Femur (tissue), 1 donor: ENCODE measurements at regions not wholly inside any gene's neighbourhood (a gene's known extent, or its start where the extent isn't known, plus 50 kb on each side); places are given as distances from the start of the nearest gene placed in this dataset.

Source experiments
- DNase-seq: peaks from one replicate; pipeline ENCODE4 v3.0.0-alpha.2; 2017

DNA sequence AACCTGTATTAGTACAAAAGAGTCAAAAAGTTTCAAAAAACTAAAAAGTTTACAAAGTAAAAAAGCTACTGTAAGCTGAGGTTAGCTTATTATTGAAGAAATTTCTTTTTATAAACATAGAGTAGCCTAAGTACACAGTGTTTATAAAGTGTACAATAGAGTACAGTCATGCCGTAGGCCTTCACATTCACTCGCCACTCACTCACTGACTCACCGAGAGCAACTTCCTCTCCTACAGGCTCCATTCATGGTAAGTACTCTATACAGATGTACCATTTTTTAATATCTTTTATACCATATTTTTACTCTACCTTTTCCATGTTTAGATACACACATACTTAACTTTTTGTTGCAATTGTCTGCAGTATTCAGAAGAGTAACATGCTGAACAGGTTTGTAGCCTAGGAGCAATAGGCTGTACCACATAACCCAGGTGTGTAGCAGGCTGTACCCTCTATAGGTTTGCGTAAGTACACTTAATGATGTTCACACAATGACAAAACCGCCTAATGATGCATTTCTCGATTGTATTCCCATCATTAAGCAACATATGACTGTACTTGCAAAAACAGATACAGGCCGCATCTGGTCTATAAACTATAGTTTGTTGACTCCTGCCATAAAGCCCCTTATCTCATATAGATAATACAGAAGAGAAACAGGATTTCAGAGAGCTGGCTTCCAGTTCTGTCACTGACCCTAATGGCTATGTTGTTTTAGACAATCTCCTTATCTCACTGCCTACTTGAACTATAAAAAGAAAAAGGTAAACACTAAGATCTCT is 438.8 kb downstream of the HTR7 start:
- no peak for DNase-seq

DNA sequence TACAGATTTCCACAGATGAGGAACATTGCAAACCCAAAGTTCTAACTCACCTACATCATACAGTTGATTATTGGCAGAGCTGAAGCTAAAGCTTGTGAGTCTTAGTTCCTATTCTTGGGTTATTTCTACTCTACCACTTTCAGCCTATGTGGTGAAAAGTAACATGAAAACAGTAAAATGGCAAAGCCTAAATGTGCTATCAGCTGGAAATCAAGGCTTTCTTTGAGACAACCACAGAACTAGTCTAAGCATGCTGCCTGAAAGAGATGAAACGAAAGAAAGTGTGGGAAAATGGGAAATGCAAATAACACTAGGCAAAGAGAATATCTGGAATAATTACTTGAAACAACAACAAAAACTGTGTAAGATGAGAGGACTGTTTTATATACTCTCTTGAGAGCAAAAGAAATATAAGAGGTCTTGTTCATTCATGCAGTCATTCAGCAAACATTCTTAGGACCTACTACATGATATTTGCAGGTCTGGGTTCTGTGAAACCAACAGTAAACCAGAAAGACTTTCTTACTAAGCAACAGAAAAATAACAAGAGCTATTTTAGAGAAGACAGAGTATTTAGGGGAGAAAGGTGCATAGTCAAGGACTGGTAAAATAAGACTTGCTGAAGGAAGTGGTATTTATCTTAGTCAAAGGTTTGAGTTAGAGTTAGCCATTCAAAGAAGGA is 437.1 kb downstream of the HTR7 start:
- DNase-seq, result no peak

DNA sequence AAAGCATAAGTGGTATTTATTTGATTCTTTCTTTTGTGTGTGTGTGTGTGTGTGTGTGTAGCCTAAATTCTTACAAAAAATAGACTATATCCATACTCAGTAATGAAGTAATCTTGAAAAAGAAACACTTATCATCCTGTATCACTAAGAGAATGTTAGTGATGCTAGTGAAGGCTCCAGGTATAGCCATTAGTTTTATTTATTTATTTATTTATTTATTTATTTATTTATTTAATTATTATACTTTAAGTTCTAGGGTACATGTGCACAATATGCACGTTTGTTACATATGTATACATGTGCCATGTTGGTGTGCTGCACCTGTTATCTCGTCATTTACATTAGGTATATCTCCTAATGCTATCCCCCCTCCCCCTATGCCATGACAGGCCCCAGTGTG is 436.0 kb downstream of the HTR7 start:
- DNase-seq, result no peak

DNA sequence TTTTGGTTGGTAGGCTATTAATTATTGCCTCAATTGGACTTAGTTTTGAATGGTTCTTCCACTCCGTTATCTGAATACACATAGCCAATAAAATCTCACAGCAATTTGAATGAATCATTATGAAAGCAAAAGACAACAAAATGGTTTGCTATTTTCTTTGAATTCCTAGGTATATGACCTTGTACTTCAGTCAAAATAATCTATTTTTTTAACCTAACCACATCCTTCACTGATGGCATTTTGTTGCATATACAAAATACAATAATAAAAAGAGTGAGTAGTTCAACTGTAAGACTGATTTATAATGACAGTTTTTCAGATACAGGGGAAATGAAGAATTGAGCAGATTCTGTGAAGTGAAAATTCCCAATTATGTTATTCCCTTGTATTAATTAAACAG is 433.1 kb downstream of the HTR7 start:
- DNase-seq, result no peak

DNA sequence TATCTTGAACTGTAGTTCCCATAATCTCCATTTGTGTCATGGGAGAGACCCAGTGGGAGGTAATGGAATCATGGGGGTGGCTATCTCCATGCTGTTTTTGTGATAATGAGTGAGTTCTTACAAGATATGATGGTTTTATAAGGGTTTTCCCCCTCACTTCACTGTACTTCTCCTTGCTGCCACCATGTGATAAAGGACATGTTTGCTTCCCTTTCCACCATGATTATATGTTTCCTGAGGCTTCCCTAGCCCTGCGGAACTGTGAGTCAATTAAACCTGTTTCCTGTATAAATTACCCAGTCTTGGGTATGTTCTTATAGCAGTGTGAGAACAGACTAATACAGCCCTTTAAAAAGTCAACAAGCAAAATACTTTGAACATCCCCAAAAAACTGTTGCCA is 427.7 kb downstream of the HTR7 start:
- DNase-seq, result no peak

DNA sequence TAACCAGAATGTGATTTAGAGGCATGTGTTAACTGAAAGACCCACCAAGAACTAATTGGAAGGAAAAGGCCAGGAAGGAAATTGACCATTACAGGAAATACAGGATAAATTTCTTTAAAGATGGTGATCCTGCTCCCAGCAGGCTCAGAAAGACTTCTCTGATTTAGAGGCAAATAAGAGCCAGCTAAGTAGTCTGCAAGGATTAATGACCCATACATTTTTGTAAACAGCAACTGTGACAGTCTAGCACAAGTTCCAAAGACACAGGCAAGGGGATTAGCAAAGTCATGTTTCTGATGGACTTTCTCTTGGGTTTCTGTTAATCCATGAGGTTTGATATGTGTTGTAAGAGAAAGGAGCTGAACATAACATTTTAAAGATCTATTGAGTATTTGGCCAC is 425.0 kb downstream of the HTR7 start:
- DNase-seq, result no peak

DNA sequence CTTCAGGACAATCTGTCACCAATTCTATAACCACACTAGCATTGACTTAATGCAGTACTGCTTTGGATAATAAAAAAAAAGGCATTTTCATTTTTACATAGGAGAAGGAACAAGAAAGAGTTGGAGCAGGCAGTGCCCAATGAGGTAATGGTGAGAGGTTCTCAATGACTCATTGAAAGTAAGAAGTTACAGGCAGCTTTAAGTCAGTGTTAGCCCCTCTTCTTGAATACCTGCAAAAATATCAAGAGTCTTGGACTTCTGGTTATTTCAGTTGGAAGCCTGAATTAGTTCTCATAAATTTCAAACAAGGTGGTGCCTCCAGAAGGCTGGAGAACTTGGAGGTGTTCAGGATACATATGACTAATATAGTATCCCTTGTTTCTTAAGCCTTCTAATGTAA is 422.5 kb downstream of the HTR7 start:
- no peak for DNase-seq

DNA sequence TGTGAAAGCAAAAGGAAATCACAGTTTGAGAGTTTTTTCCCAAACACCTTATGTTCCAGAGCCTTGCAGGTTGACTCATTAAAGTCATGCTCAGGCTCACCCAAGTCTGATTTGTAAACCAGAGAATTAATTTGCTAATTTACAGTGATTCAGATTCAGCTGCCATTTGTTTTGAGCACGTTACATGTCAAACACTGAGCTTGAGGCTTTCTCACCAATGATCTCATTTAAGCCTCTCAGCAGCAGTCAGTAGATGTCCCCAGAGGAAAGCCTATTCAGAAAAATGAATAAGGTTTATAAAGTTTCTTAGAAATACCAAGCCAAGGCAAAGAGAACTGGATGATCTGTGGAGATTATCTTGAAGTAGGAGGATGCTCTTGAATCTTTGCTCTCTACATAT is 420.4 kb downstream of the HTR7 start:
- DNase-seq, result no peak

DNA sequence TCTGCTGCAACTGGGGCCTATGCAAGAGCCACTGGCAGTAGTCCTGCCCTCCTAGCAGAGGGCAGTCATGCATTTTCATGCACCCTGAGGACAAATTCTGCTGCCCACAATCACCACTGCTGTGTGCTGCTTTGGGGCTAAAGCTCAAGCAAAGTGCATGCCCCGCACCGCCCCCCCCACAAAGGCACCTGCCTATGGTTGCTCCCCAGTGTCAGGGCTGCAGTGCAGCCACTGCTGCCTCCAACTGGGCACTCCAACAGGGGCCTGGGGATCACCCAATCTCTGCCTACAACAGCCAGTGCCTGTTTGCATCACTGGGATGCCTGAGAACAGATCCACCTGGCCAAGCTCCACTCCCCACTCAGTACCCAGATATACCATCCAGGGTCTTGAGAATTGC is 417.0 kb downstream of the HTR7 start:
- no peak for DNase-seq

DNA sequence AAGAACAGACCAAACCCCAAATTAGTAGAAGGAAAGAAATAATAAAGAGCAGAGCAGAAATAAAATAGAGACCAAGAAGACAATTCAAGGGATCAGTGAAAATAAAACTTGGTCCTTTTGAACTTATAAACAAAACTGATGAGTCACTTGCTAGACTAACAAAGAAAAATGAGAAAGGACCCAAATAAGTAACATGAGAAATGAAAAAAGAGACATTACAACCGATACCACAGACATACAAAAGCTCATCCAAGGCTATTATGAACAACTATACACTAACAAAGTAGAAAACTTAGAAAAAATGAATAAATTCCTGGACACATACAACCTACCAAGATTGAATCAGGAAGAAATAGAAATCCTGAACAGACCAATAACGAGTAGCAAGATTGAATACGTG is 414.5 kb downstream of the HTR7 start:
- DNase-seq, result no peak

DNA sequence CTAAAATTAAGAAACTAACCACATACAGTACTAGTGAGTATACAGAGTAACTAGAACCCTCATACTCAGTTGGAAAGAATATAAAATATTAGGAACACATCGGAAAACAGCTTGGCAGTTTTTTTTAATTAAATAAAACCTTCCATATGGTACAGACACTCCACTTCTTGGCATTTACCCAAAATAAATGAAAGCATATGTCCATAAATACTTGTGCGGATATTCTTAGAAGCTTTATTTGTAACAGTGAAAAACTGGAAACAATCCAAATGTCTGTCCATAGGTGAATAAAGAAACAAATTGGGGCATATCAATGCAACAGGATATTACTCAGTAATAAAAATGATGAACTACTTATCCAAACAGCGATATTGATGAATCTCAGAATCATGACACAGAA is 410.0 kb downstream of the HTR7 start:
- no peak for DNase-seq

DNA sequence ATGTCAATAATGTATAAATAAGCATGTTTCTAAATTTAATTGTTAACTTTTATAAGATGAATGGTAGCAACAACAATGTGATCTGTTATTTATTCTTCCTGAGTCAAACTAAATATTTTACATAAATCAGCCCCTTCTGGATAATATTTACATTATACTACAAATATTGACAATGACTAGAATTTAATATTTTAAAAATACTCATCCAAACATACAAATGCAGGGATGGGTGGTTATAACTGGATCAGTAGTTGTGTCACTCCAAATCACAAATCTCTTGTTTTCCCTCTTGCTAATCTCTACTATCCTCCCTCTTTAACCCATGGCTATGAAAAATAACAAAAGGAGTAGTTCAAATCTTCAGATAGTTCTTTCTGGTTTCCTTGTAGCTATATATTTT is 407.0 kb downstream of the HTR7 start:
- DNase-seq, result no peak

DNA sequence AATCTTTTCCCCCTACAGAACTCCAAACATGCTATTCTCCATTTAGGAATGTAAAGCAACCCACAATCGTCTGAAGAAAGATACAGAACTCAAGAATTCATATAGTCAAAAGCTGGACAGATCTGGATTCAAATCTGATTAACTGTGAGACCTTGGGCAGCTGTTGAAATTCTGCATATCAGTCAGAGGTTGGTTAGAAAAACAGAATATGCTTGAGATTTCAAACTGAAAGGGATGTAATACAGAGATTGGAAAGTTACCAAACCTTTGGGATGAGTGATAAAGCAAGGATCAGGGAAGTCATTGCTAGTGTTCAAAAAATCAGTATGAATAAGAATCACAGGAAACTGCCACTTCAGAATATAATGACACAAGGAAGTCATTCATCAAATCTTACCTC is 406.6 kb downstream of the HTR7 start:
- DNase-seq, result no peak

DNA sequence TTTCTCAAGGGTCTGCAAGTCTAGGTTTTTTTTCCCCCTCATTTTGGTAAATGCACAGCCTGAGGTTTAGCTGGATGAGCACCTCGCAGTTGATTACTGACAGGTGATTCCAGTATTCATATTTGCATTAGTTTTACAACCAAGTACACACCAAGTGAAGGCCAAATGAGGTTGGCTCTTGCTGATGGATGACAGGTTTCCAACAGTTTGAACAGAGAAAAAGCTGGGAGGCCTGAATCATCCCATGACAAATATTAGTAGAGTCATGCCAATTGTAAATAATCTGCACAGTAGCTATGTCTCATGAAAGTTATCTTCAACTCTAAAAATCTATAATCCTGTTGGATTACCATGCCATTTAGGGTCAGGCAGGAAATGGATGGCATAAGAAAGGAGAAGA is 399.8 kb downstream of the HTR7 start:
- no peak for DNase-seq

DNA sequence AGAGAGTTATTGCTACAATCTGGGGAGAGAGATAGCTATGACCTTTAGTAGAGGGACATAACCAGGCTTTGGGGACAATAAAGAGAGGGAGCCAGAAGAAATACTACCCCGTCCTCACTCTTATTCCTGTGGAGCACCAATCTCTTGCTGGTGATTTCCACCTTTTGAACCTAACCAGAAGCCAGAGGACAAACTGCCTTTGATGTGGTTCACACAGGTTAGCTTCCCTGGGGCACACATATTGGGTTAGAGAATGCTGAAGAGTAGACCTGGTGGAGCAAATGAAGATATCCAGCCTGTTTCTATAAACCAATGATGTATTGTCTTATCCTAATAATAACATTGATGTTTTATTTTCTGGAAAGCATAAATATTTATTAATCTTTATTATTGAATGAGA is 399.3 kb downstream of the HTR7 start:
- DNase-seq, result no peak

DNA sequence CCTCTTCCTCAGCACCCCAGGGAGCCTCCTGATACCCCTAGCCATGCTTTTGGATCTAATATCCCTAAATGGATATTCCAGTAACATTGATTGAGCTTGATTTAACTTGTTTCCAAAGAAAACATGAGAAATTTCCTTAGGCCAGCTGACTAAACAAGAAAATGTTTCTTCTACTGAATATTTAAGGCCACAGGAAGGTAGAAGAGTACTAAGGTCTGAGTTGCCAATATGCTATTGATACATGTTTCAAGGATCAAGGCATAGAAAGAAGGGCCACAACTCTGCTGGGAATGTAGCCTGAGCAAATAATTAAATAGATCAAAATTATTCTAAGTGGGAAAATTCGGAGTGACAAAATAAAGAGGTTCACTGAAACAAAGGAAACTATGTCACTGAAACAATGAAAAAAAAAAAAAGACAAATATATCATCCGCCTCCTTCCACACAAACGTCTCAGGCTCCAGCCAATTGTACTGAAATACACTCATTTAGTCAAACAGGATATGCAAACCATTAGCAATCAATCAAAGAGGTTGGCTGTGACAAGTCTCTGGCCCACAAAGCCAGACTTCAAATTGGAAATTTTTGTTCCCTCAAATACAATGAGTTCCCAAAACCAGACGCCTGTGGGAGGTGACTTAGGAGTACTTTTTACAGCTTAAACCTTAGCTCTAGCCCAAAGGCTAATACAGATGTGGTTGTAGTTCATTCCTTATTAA is 396.2 kb downstream of the HTR7 start:
- DNase-seq, result no peak

DNA sequence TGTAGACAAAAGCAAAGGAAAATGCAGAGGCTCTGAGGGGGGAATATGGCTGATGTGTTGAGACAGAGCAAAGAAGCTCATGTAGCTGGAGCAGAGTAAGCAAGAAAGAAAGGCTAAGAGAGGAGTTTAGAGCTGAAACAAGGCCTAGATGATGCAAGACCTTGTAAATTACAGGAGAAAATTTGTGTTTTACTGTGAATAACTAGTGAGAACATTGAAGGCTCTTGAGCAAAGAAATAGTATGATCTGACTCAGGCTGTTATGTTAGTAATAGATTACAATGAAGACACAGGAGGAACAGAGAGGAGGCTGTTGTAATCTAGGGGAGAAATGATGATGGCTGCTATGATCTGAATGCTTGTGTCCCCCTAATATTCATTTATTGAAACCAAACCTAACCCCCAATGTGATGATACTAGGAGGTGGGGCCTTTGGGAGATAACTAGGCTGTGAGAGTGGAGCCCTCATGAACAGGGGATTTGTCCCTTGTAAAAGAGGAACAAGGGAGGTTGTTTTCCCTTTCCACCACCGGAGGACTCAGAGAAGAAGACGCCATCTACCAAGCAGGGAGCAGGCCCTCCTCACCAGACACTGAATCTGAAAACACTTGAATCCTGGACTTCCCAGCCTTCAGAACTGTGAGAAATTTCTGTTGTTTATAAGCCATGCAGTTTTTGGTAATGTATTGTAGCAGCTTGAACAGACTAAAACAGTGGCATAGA is 394.9 kb downstream of the HTR7 start:
- no peak for DNase-seq

DNA sequence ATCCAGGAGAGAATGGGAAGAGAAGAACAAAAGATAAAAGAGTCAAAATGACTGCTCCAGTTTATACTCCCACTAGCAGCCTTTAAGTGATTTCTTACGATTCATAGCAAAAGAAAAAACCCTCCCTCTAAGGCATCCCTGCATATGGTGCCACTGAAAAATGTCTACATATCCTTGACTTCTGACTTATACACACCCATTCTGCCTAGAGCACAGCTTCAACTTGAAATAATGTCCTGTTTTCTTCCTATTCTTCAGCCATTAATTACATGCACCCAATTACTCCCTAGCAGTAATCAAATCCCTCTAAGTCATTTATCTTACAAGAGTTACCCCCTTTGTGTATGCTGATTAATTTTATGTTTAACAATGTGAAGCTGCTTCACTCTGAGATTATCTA is 393.5 kb downstream of the HTR7 start:
- DNase-seq, result no peak

DNA sequence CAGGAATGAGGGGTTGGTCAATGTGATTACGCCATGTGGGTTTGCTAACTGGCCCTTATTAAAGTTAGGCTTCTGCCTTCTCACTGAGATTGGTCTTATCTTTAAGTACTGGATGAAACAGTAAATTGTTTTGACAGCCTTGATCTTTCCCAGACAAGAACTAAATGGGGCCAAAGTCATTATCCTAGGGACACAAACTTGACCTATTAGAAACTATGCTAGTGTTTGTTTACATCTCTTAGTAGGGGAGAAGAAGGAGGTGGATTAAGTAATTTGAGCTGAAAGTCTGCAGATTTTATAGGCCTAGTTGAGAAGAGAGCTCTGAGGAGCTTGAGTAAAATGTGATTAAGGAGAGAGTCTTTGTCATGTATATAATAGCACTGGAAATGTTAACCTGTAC is 386.9 kb downstream of the HTR7 start:
- DNase-seq, result no peak

DNA sequence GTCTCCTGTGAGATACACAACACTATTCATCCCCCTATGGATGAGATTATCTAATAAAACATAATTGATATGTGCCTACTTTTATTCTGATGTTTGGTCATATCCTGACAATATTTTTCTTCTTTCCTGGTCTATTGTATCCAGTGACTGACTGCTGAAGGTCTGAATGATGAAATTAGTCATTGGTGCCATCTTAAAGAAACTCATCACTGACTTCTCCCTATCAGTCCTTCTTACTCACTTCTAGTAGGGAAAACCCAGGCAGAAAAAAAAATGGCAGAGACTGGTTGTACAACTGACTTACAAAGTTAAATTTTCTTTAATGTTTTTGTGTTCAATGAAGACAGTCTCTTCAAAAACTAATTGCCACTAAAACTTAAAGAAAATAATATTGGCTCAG is 377.4 kb downstream of the HTR7 start:
- no peak for DNase-seq

DNA sequence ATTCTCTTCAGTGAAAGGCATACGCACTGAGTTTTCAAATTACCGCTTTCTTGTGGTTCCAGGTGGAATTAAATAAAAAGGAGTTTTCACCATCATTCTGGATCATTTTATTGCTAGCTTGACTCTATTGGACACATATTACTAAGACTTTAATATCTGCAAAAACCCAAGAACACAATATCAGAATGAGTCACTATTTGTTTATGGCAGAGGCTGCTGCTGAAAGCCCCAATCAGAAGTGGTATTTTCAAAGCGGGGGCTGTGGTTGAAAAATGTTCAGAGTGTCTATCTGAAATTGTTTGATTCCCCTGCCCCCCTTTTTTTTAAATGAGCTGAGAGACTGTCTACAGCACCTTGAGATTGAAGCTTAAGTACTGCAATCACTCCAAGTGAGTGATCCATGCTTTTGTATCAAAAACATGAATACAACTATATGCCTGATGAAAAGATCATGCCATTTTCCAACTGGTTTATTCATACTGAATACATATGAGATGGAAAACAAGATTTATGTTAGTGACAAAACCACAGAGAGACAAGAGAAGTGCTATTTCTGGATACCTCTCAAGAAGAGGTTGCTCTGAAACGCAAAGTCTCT is 376.4 kb downstream of the HTR7 start:
- DNase-seq, result no peak

DNA sequence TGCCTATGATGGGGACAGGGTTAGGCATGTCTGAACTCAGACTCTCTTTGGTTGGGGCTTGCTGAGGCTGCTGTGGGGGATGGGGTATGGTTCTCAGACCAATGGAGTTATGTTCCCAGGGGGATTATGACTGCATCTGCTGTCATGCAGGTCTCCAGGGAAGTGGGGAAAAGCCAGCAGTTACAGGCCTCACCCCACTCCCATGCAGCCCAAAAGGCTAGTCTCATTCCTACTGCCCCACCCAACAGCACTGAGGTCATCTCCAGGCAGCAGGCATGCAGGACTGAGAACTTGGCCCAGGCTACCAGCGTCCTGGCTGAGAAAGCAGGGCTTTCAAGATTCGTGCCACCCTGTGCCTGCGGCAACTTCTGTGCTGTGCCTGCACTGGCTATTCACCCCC is 373.3 kb downstream of the HTR7 start:
- DNase-seq, result no peak

DNA sequence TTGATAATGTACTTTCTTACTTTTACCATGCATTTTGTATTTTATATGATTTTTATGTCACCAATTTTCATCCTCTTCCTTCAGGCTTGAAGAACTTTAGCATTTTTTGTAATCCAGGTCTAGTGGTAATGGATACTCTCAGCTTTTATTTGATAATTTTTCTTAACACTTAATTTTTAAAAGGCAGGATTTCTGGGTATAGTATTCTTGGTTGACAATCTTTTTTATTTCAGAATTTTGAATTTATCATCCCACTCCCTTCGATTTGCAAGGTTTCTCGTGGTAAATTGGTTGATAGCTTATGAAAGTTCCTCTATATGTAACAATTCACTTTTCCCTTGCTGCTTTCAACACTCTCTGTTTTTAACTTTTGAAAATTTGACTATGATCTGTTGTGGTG is 363.7 kb downstream of the HTR7 start:
- DNase-seq, result no peak
